ENCODE measurements at regions not wholly inside any gene's neighbourhood (a gene's known extent, or its start where the extent isn't known, plus 50 kb on each side); places are given as distances from the start of the nearest gene placed in this dataset.

- TF ChIP-seq POLR2A (IDR thresholded peaks at IDR 0.05; ENCODE audit: low read depth, low read length) (no peak), POLR2AphosphoS5 (IDR thresholded peaks at IDR 0.05; ENCODE audit: low read depth, low read length) (no peak), POU2F2 (IDR thresholded peaks at IDR 0.05; ENCODE audit: low read depth, low read length) (no peak)
These were observed 814.5 kb downstream of the TBC1D22A start for GRCh38 chr22:47576908-47577307.

All from GM12891 (cell line).